Thymus (tissue), 11 donors: ENCODE measurements at regions not wholly inside any gene's neighbourhood (a gene's known extent, or its start where the extent isn't known, plus 50 kb on each side); places are given as distances from the start of the nearest gene placed in this dataset.
A peak's percentile ranks its signal among the peaks of the same experiment; 100 is the strongest.
"Not testable (repeated sequence)": the region's sequence is repeated elsewhere in the genome, so short reads cannot be mapped to it uniquely, and the experiment has no call there.

Experiments used
- DNase-seq, 9 donors: peaks; one replicate each; pipeline ENCODE4 v3.0.0-alpha.2; 2013; ENCODE audit warnings: low spot score in 9 of 9, low read depth in 6 of 9, missing footprints in 1 of 9
- H3K27ac ChIP-seq, 2 donors: one replicate each; pipeline ENCODE4 v1.5.1; 2013; ENCODE audit warnings: control low read depth in 1 of 2, low read depth in 1 of 2, low read length in 1 of 2, mild to moderate bottlenecking in 1 of 2, moderate library complexity in 1 of 2
- H3K27me3 ChIP-seq, 2 donors: one replicate each; pipeline ENCODE4 v1.5.1; 2013; ENCODE audit warnings: low read length in 1 of 2; ENCODE audit not compliant: control insufficient read depth in 2 of 2, insufficient read depth in 1 of 2
- H3K36me3 ChIP-seq, 2 donors: one replicate each; pipeline ENCODE4 v1.5.1; 2013; ENCODE audit warnings: low read length in 1 of 2, mild to moderate bottlenecking in 1 of 2, moderate library complexity in 1 of 2; ENCODE audit not compliant: control insufficient read depth in 2 of 2, insufficient read depth in 2 of 2
- H3K4me1 ChIP-seq, 2 donors: one replicate each; pipeline ENCODE4 v1.5.1; 2013; ENCODE audit warnings: low read length in 2 of 2; ENCODE audit not compliant: control insufficient read depth in 2 of 2, insufficient read depth in 2 of 2
- H3K4me3 ChIP-seq, 2 donors: one replicate each; pipeline ENCODE4 v1.5.1; 2013; ENCODE audit warnings: low read length in 2 of 2, control low read depth in 1 of 2, mild to moderate bottlenecking in 1 of 2
- H3K9me3 ChIP-seq, 2 donors: one replicate each; pipeline ENCODE4 v1.5.1; 2013; ENCODE audit warnings: low read length in 1 of 2, mild to moderate bottlenecking in 1 of 2; ENCODE audit not compliant: control insufficient read depth in 2 of 2, insufficient read depth in 1 of 2
- whole genome bisulfite sequencing: extraction: QIAGEN DNeasy Blood & Tissue Kit; methylation state at CpG from one replicate; pipeline ENCODE4 v1.1.7; 2013; 5-methylcytosine and 5-hydroxymethylcytosine counted together
- donor health status: healthy.

DNA sequence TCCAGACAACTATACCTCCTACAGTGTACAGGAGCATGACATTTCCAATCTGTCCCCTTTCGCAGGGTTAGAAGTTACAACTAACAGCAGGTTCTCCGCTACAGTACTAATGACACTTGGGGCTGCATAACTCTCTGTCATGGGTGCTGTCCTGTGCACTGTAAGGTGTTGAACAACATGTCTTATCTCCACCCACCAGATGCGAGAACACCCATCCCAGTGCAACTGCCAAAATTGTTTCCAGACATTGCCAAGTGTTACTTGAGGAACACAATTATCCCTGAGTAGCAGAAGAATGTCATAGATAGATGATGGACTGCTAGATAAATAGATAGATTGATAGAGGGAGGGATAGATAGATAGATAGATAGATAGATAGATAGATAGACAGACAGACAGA lies 200.9 kb upstream of the USP9Y start:
- no peaks in the 10 kb centered on the region for H3K4me1 ChIP-seq
- no peak overlapping the region for H3K4me3 ChIP-seq
- no peak overlapping the region for H3K27ac ChIP-seq
- no peaks in the 10 kb centered on the region for H3K27me3 ChIP-seq
- H3K9me3 ChIP-seq: no peaks in the 10 kb centered on the region
- H3K36me3 ChIP-seq: no peaks in the 10 kb centered on the region
- WGBS: 95% methylated on average over 3 of the region's 3 CpGs
- DNase-seq: no peak

DNA sequence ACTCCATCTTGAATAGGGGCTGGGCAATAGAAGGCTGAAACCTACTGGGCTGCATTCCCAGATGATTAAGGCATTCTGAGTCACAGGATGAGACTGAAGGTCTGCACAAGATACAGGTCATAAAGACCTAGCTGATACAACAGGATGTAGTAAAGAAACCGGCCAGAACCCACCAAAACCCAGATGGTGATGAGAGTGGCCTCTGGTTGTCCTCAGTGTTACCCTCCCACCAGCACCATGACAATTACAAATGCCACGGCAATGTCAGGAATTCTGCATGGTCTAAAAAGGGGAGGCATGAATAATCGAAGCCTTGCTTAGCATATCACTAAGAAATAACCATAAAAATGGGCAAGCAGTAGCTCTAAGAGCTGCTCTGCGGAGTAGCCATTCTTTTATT lies 197.0 kb upstream of the USP9Y start:
- DNase-seq, H3K27ac ChIP-seq, H3K9me3 ChIP-seq, H3K4me1 ChIP-seq, H3K4me3 ChIP-seq, H3K27me3 ChIP-seq, H3K36me3 ChIP-seq: not testable (repeated sequence)
- WGBS: 89% methylated on average over 4 of the region's 4 CpGs

DNA sequence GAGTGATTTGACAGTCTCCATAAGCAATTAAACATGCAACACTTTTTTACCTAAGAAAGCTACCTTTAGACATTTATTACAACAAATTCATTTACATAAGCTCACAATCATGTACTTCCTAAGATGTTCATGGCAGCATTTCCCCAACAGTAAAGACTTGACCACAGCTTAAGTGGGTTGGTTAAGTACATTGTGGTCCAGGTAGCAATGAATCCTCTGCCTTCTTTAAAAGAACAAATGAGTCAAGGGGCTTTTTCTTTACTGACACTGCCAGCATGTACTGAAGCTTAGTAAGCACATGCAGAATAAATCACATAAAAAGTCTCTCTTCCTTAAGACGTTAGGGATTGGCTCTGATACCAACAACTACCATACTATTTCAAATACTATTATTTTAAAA lies 183.7 kb upstream of the USP9Y start:
- Histone ChIP-seq H3K27me3 (no peaks in the 10 kb centered on the region), H3K4me3 (no peak overlapping the region), H3K4me1 (no peaks in the 10 kb centered on the region), H3K36me3 (no peaks in the 10 kb centered on the region), H3K9me3 (no peaks in the 10 kb centered on the region), H3K27ac (no peak overlapping the region)
- DNase-seq: no peak
- 92% methylated on average over 1 of the region's 1 CpG for WGBS

DNA sequence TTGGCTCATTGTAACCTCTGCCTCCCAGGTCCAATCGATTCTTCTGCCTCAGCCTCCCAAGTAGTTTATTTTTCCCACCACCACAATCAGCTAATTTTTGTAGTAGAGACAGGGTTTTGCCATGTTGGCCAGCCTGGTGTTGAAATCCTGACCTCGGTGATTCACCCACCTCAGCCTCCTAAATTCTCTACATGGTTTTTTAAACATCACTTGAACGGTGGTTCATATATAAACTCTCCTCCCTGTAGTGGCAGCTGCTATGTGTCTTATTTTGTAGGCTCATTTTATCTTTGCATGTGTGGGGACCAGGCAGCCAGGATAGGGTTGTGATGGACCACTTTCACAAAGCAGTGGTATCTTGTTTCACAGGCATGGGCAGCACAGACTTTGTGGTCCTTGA lies 175.8 kb upstream of the USP9Y start:
- 67% methylated on average over 3 of the region's 3 CpGs for WGBS
- DNase-seq: no peak
- Histone ChIP-seq H3K4me3 (no peak overlapping the region), H3K9me3 (no peaks in the 10 kb centered on the region), H3K4me1 (no peaks in the 10 kb centered on the region), H3K36me3 (no peaks in the 10 kb centered on the region), H3K27me3 (no peaks in the 10 kb centered on the region), H3K27ac (no peak overlapping the region)

DNA sequence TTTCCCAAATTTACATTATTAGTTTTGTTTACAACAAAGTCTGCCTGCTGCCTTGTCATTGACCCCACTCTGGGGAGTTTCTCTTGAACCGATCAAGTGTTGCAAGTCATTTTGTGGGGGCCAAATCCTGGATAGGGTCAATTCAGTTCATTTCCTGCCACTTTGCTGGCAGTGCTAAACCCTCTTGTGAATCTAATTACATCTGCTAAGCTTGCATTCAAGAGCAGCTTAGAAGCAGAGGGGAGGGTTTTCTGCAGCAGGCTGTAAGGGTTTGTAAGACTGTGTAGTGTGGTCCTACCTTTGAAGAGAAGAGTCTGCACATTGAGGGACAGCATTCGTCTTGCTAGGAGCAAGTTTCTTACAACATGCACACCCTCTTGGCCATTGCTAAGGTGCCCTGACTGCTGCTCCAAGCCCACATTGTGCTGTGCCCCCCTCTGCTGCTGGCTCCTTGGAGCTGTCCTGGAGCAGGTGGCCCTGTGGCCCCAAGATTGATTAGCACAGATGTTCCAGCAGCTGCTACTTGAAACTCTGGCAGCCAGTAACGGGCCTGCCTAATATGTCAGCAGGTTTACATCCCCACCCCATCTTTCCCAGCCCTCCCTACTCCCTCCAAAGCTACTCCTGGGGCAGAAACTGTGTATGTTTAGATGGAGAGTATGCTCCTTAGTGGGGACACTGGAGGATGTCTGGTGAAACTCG lies 174.5 kb upstream of the USP9Y start:
- no peaks in the 10 kb centered on the region for H3K4me1 ChIP-seq
- H3K27me3 ChIP-seq: no peaks in the 10 kb centered on the region
- DNase-seq: no peak
- no peak overlapping the region for H3K4me3 ChIP-seq
- no peaks in the 10 kb centered on the region for H3K9me3 ChIP-seq
- H3K36me3 ChIP-seq: no peaks in the 10 kb centered on the region
- no peak overlapping the region for H3K27ac ChIP-seq
- WGBS: 34% methylated on average over 4 of the region's 4 CpGs

DNA sequence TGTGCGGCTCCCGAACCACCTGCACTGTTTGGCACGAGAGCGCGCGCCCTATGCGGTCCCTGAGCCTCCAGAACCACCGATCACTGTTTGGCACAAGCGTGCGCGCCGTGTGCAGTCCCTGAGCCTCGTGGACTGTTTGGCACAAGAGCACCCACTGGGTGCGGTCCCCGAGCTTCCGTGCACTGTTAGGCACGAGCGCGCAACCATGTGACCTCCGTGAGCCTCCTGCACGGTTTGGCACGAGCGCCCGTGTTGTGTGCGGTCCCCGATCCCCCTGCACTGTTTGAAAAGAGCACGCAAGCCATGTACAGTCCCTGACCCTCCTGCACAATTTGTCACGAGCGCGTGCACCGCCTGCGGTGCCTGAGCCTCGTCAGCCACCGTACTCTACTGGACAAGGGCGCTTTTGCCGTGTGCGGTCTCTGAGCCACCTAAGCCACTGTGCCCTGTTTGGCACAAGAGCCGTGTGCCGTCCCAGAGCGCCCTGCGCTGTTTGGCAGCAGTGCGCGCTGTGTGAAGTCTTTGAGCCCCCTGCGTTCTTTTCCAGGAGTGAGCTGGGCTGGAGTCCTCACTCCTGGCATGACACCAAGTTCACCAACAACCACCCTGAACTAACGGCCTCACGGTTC lies 163.7 kb upstream of the USP9Y start:
- H3K9me3 ChIP-seq: no peaks in the 10 kb centered on the region
- no peaks in the 10 kb centered on the region for H3K4me1 ChIP-seq
- no peaks in the 10 kb centered on the region for H3K27me3 ChIP-seq
- WGBS: 6% methylated on average over 46 of the region's 46 CpGs
- H3K27ac ChIP-seq: no peak overlapping the region
- no peaks in the 10 kb centered on the region for H3K36me3 ChIP-seq
- peak in 1 of 9 donors; percentile 11 for DNase-seq
- H3K4me3 ChIP-seq: peak overlapping the region in 1 of 2 donors; percentile 21

DNA sequence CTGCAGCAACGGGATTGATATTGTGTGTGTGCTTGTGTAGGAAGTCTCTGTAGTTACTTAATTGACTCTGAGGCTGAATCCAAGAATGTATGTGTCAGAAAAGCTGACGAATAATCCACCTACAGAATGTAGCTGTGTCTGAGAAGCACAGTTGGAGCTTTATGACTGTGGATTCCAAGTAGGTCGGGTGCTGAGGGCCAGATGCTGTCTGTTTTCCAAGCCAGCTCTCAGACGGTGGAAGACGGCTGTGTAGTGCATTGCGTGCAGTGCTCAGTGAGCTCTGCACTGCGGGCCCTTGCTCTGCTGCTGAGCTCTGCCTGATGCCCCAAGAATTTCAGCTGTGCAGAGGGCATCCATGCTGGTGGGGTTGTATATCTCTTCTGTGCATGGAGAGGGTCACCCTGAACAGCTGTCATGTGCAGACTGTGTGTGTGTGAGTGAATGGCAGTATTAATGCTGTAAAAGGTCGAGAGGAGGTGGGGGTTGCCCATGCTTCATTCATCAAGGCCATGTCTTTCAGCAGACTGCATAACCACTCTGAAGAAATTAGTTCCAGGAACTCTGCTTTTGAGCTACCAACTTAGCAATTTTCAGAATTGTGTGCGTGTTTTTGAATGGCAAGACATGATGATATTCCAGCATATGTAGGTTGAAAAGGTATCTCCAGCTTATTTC lies 154.1 kb upstream of the USP9Y start:
- 92% methylated on average over 9 of the region's 9 CpGs for WGBS
- H3K27me3 ChIP-seq: no peaks in the 10 kb centered on the region
- no peaks in the 10 kb centered on the region for H3K9me3 ChIP-seq
- H3K27ac ChIP-seq: no peak overlapping the region
- H3K4me1 ChIP-seq: no peaks in the 10 kb centered on the region
- no peaks in the 10 kb centered on the region for H3K36me3 ChIP-seq
- no peak overlapping the region for H3K4me3 ChIP-seq
- DNase-seq: no peak

DNA sequence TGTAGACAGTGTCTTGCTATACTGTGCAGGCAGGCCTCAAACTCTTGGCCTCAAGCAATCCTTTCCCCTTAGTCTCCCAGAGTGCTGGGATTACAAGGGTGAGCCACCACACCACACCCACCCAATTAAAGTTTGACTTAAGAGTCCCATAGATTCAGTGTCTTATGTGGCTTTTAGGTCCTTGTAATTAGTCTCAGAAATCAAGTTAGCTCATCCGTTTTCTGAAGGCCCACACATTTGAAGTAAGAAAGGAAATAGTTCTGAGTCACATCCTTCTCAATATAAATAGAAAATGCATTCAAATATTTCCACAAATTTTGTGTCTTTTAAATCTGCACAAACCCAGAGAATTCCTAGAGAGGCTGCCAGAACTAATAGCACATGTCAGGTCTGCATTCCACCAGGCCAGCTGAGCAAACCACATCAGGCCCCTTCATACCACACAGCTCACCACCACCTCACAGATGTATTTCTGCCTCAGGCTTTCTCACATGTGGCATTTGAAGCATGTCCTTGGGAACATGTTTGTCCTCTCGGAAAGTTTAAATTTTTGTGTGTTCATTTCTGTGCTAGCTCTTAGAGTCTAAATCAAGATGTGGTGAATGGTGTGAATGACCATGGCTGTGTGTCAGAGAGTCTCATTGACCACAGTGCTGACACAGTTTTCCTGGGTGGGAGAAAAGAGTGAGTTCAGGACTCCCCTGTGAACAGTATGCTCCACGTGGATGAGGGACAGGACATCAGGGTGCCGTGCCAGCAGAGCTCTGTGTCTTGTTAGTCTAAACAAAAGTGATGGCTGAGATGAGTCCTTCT lies 148.4 kb upstream of the USP9Y start:
- 58% methylated on average over 4 of the region's 4 CpGs for WGBS
- Histone ChIP-seq H3K4me3 (no peak overlapping the region), H3K27ac (peak overlapping the region in 1 of 2 donors; percentile 5)

DNA sequence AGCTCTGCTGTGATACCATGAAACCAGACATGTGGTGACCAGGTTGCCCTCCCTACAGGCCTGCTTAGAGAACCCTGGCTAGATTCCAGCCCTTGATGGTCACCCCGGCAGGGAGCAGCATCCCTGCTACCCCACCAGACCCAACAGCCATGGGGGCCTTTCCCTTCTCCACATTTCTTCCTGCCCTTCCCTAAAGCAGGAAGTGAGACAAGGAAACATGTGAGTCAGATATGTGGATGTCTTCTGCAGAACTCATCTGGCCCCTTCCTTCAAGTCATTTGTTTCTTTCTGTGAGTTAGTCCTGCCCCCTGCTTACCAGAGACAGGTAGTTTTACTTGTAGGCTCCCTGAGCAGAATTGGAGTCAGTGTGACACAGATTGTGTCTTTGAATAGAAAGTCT lies 147.1 kb upstream of the USP9Y start:
- 91% methylated on average over 1 of the region's 1 CpG for WGBS
- H3K4me3 ChIP-seq: no peak overlapping the region
- no peak overlapping the region for H3K27ac ChIP-seq
- no peaks in the 10 kb centered on the region for H3K4me1 ChIP-seq
- H3K27me3 ChIP-seq: no peaks in the 10 kb centered on the region
- no peaks in the 10 kb centered on the region for H3K9me3 ChIP-seq
- DNase-seq: no peak
- no peaks in the 10 kb centered on the region for H3K36me3 ChIP-seq

More for the DNA sequence above, 148.4 kb upstream of the USP9Y start:
- DNase-seq: no peak
- Histone ChIP-seq H3K27me3 (no peaks in the 10 kb centered on the region), H3K4me1 (no peaks in the 10 kb centered on the region), H3K9me3 (no peaks in the 10 kb centered on the region), H3K36me3 (no peaks in the 10 kb centered on the region)
